Fibroblast of lung (primary cell): ENCODE measurements at regions not wholly inside any gene's neighbourhood (a gene's known extent, or its start where the extent isn't known, plus 50 kb on each side); places are given as distances from the start of the nearest gene placed in this dataset.

Source experiments
- DNase-seq, 2 donors: peaks; one replicate each; pipeline versions ENCODE4 v3.0.0 to v3.0.0-alpha.2; 2010; ENCODE audit warnings: low read depth in 2 of 2
- H2AFZ ChIP-seq: 2 replicates; pipeline ENCODE4 v1.5.1; 2012; ENCODE audit warnings: low read length, control low read depth, inconsistent platforms
- H3K27ac ChIP-seq: 2 replicates; pipeline ENCODE4 v1.5.1; 2011; ENCODE audit warnings: low read length, control low read depth; ENCODE audit not compliant: insufficient read depth
- H3K27me3 ChIP-seq: 2 replicates; pipeline ENCODE4 v1.5.1; 2011; ENCODE audit warnings: mild to moderate bottlenecking, low read length; ENCODE audit not compliant: control insufficient read depth, insufficient read depth
- H3K36me3 ChIP-seq: 2 replicates; pipeline ENCODE4 v1.5.1; 2011; ENCODE audit warnings: low read length; ENCODE audit not compliant: control insufficient read depth, insufficient read depth
- H3K4me1 ChIP-seq: 2 replicates; pipeline ENCODE4 v1.5.1; 2011; ENCODE audit warnings: low read length; ENCODE audit not compliant: control insufficient read depth, insufficient read depth; ENCODE audit errors: extremely low read depth
- H3K4me2 ChIP-seq: 2 replicates; pipeline ENCODE4 v1.5.1; 2011; ENCODE audit warnings: low read length, control low read depth; ENCODE audit not compliant: insufficient read depth; ENCODE audit errors: extremely low read depth
- H3K4me3 ChIP-seq, 4 experiments: fragments of 200-600 bp in 1 of 4; sonication (generic) in 1 of 4; replicated peaks in 1 of 4; 2 replicates each; pipeline ENCODE4 v1.5.1; 2011 to 2016; ENCODE audit warnings: low read length in 4 of 4, low read depth in 3 of 4, mild to moderate bottlenecking in 3 of 4, control low read depth in 2 of 4, inconsistent platforms in 1 of 4, mixed read lengths in 1 of 4; ENCODE audit not compliant: insufficient read depth in 1 of 4; ENCODE audit errors: control extremely low read depth in 1 of 4
- H3K79me2 ChIP-seq: 2 replicates; pipeline ENCODE4 v1.5.1; 2012; ENCODE audit warnings: mild to moderate bottlenecking, low read length, inconsistent platforms; ENCODE audit not compliant: control insufficient read depth, insufficient read depth
- H3K9ac ChIP-seq: 2 replicates; pipeline ENCODE4 v1.5.1; 2011; ENCODE audit warnings: mild to moderate bottlenecking, low read length, control low read depth; ENCODE audit not compliant: insufficient read depth
- H3K9me3 ChIP-seq: 2 replicates; pipeline ENCODE4 v1.5.1; 2012; ENCODE audit warnings: low read depth, low read length; ENCODE audit not compliant: control insufficient read depth, insufficient read depth
- H4K20me1 ChIP-seq: 2 replicates; pipeline ENCODE4 v1.5.1; 2011; ENCODE audit warnings: low read length; ENCODE audit not compliant: control insufficient read depth, insufficient read depth; ENCODE audit errors: extremely low read depth
- EZH2 ChIP-seq: IDR thresholded peaks from 2 replicates; pipeline ENCODE4 v1.5.1; 2012; ENCODE audit warnings: low read length, control low read depth, mild to moderate bottlenecking; ENCODE audit errors: missing control alignments
- TF ChIP-seq, protein P1 (sequence below), 2 donors: IDR thresholded peaks in 1 of 2; conservative IDR thresholded peaks in 1 of 2; 1 replicate in 1 of 2; 2 replicates in 1 of 2; pipeline ENCODE4 v1.5.1; 2011 to 2012; ENCODE audit warnings: low read length in 2 of 2, control low read depth in 1 of 2, inconsistent platforms in 1 of 2, low read depth in 1 of 2, mild to moderate bottlenecking in 1 of 2

DNA sequence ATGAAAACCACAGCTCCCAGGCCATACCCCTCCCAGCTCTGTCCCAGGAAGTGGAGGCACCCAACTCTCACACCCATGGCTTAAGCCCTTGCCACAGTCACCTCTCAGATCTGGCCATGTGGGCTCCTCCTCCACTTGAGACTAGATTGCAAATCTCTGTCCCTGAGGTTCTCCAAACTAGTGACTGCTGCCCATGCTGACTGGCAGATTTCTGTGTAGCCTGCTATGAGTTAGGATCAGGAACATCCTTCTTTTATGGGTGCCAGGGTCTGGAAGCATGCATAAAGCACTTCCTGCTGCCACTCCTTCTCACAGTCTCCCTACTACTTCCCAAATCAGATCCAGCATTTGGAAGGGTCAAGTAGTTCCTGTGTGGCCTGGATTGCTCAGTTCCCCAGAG is 59.6 kb upstream of the GOLIM4 start:
- Histone ChIP-seq H3K79me2 (no peaks in the 10 kb centered on the region), H3K9ac (no peak overlapping the region), H4K20me1 (no peaks in the 10 kb centered on the region), H3K4me2 (no peak overlapping the region), H3K4me3 (no peak overlapping the region), H3K27ac (no peak overlapping the region), H3K4me1 (no peaks in the 10 kb centered on the region), H3K9me3 (no peaks in the 10 kb centered on the region), H3K36me3 (no peaks in the 10 kb centered on the region), H3K27me3 (no peaks in the 10 kb centered on the region), H2AFZ (no peak overlapping the region)
- no peak for DNase-seq
- TF ChIP-seq, protein P1, sequence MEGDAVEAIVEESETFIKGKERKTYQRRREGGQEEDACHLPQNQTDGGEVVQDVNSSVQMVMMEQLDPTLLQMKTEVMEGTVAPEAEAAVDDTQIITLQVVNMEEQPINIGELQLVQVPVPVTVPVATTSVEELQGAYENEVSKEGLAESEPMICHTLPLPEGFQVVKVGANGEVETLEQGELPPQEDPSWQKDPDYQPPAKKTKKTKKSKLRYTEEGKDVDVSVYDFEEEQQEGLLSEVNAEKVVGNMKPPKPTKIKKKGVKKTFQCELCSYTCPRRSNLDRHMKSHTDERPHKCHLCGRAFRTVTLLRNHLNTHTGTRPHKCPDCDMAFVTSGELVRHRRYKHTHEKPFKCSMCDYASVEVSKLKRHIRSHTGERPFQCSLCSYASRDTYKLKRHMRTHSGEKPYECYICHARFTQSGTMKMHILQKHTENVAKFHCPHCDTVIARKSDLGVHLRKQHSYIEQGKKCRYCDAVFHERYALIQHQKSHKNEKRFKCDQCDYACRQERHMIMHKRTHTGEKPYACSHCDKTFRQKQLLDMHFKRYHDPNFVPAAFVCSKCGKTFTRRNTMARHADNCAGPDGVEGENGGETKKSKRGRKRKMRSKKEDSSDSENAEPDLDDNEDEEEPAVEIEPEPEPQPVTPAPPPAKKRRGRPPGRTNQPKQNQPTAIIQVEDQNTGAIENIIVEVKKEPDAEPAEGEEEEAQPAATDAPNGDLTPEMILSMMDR (conservative IDR thresholded peaks at IDR 0.05 in 1 of 2, IDR thresholded peaks at IDR 0.05 in 1 of 2; ENCODE audit: low read depth in 1 of 2, low read length in 2 of 2), result no peak
- TF ChIP-seq EZH2, result no peak

DNA sequence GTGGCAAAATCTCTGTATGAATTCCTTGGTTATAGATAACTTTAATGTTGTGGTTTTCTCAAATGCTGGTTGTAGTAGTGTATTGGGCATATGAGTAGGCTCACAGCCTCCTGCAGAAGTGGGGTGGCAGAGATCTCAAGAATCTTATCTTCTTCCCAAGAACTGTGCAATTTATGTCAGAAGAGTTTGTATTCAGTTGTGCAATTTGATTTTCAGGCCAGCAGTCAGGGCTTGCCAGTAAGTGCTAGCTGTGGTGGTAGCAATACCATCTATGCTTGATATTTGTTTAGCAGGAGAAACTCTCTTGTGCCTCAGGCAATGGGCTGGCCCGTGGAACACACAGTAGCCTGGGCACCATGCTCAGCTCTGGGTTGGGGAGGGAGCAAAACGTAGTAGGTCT is 58.4 kb upstream of the GOLIM4 start:
- no peak overlapping the region for H3K9ac ChIP-seq
- no peak overlapping the region for H2AFZ ChIP-seq
- no peaks in the 10 kb centered on the region for H3K79me2 ChIP-seq
- TF ChIP-seq, protein P1 (conservative IDR thresholded peaks at IDR 0.05 in 1 of 2, IDR thresholded peaks at IDR 0.05 in 1 of 2; ENCODE audit: low read depth in 1 of 2, low read length in 2 of 2), result no peak
- no peak for TF ChIP-seq EZH2
- no peaks in the 10 kb centered on the region for H3K36me3 ChIP-seq
- no peaks in the 10 kb centered on the region for H3K4me1 ChIP-seq
- H3K27ac ChIP-seq, result no peak overlapping the region
- no peak for DNase-seq
- H3K27me3 ChIP-seq, result no peaks in the 10 kb centered on the region
- H3K4me3 ChIP-seq, result no peak overlapping the region
- no peaks in the 10 kb centered on the region for H4K20me1 ChIP-seq
- no peaks in the 10 kb centered on the region for H3K9me3 ChIP-seq
- H3K4me2 ChIP-seq, result no peak overlapping the region

DNA sequence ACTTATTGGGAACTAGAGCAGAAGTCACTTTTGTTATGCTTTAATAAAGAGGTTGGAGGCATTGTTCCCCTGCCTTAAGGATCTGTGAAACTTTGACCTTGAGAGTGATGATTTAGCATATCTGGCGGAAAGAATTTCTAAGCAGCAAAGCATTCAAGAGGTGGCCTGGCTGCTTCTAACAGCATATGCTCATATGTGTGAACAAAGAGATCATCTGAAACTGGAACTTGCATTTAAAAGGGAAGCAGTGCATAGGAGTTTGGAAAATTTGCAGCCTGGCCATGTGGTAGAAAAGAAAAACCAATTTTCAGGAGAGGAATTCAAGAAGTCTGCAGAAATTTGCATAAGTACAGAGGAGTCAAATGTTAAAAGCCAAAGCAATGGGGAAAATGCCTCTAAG is 56.4 kb upstream of the GOLIM4 start:
- no peak overlapping the region for H3K9ac ChIP-seq
- H3K4me2 ChIP-seq, result no peak overlapping the region
- no peaks in the 10 kb centered on the region for H3K4me1 ChIP-seq
- no peaks in the 10 kb centered on the region for H3K9me3 ChIP-seq
- TF ChIP-seq, protein P1 (conservative IDR thresholded peaks at IDR 0.05 in 1 of 2, IDR thresholded peaks at IDR 0.05 in 1 of 2; ENCODE audit: low read depth in 1 of 2, low read length in 2 of 2), result no peak
- no peak for TF ChIP-seq EZH2
- no peaks in the 10 kb centered on the region for H3K79me2 ChIP-seq
- no peak overlapping the region for H3K27ac ChIP-seq
- H3K4me3 ChIP-seq, result no peak overlapping the region
- no peak overlapping the region for H2AFZ ChIP-seq
- no peak for DNase-seq
- H3K36me3 ChIP-seq, result no peaks in the 10 kb centered on the region
- H4K20me1 ChIP-seq, result no peaks in the 10 kb centered on the region
- H3K27me3 ChIP-seq, result no peaks in the 10 kb centered on the region
